GM21619 (cell line): ENCODE measurements at regions not wholly inside any gene's neighbourhood (a gene's known extent, or its start where the extent isn't known, plus 50 kb on each side); places are given as distances from the start of the nearest gene placed in this dataset.

ENCODE experiments used
- ATAC-seq: cut with Tn5 transposase; IDR thresholded peaks from one replicate; pipeline ENCODE4 v1.9.1; 2021; ENCODE audit not compliant: unreplicated experiment

DNA sequence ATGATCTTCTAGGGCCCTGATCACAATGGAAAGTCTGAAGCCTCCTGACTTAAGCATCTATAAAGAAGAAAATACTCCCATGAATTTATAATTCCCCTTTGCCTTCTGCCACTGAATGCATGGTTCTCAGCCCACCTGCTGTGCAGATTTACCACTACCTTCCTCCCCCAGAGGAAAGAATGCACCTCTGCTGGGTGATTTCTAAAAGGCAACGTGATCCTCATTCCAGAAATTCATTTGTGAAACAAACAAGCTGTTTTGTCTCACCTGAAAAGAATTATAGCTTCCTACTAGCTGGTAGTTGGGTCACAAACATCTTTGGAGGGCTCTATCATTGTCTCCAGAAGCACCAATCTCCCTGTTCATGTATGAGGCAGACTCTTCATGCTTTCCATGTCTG lies 320.2 kb downstream of the CDC14C start:
- no peak for ATAC-seq

- ATAC-seq = no peak
These were observed 320.7 kb downstream of the CDC14C start for GRCh38 chr7:49245062-49245461.

DNA sequence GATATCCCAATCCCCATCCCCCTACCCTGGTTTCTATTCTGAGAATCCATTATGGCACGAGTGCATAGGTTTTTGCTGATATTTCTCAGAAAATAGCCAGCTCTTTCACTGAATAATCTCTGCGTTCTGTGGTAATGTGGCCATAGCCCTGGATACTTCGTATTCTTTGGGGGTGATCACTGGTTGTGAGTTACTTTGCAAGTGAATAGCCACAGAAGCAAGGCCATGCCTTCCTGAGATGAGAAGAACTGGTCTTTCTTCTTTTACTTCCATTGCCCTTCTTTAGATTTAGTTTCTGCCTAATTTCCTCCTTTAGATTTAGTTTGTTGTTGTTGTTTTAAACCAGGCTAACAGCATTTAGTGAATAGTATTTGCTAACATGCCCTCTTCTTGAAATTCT lies 323.4 kb downstream of the CDC14C start:
- ATAC-seq = no peak

GRCh38 chr7:49255054-49255453 lies 330.7 kb downstream of the CDC14C start:
- no peak for ATAC-seq

DNA sequence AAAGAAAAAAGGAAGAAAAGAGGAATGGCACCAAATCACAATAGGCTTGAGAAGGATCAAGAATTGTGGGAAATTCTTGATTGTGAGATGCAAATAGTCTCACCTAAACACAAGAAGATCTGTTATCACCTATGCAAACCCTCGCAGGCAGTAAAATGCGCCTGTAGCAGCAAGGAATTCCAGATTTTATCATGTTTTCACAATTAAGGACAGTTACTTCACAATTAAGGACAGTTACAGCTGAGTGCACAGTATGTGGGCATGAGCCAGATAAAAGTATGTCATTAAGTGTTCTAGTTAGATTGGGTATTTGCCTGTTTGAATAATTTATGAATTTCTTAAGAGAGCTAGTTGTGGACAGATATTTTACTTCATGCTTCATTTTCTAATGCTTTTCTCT lies 336.2 kb downstream of the CDC14C start:
- no peak for ATAC-seq

DNA sequence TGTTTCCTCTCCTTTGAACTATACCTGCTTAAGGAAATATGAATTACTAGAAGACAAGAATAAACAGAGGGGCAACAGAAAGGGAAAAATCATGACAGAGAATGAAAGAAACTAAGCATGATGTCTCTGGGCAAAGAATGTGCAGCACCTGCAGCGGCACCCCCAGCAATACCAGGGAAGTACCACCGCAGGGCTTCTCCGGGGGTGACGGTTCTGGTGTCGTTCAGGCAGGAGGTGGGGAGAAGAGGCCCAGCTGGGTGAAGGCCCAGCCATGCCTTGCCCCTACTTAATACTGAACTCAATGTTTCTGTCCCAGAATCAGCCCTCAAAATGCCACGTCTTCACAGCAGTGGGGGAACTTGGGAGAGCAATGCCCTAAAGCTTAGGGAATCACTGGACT lies 337.6 kb downstream of the CDC14C start:
- ATAC-seq = no peak

DNA sequence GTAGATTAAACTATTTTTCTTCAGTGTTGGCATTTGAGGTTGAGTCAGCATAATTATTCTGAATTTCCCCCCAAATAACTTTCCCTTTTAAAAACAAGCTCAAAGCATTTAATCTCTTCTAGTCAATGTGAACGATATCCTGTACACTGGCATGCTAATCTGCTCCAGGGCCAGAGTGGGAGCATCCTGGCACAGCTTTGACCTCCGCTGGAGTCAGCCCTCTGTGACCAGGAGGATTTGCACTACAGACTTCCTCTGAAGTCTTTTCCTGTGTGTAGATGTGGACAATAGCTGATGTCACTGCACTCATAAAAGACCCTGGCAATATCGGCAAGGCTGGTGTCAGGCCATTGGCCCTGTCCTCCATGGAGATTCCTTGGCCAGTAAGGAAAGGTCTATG lies 340.2 kb downstream of the CDC14C start:
- ATAC-seq = no peak

DNA sequence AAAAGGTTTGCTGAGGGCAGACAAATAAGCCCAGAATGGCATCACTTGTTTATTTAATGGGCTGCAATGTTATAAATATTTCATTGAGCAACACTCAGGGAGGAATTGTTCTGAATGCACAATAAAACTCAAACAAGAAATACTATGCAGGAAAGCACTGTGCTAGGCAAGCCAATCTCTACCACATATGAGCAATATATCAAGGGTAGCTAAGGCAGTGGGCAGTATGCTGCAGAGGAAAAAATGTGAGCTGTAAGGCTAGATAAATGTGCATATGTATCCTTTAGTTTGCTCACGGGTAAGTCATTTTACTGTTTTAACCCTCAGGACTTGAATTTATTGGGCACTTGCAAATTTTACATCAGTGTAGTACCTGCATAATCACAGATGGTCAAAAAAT lies 349.6 kb downstream of the CDC14C start:
- ATAC-seq = no peak

GRCh38 chr7:49279891-49280290 lies 355.5 kb downstream of the CDC14C start:
- no peak for ATAC-seq

DNA sequence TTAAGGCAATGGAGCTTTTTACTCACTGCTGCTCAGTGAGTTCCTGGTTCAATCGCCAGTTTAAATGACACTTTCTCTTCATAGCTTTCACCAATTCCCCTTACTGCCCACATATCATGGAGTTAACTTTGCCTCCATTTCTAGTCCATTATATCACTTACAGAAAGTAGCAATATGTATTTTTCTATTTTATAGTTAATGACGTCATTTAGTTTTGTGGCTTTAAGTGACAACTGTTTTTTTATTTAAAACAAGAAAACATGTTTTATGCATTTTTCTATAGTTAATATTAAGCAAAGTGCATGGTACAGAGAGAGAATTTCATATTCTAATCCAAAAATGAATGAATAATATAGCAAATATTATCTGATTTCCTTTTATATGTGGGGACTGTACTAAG lies 363.3 kb downstream of the CDC14C start:
- no peak for ATAC-seq

DNA sequence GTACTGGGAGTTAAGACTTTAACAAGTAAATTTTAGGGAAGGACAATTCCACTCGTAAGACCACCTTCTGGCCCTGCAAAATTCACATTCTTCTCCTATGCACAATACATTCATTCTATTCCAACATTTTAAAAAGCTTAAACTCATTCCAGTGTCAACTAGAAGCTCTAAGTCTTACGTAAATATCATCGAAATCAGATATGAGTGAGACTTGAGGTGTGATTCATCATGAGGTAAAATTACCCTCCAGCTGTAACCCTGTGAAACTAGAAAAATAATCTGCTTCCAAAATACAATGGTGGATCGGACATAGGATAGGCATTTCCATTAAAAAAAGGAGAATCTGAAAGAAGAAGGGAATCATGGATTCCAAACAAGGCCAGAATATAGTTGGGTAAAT lies 370.3 kb downstream of the CDC14C start:
- no peak for ATAC-seq

DNA sequence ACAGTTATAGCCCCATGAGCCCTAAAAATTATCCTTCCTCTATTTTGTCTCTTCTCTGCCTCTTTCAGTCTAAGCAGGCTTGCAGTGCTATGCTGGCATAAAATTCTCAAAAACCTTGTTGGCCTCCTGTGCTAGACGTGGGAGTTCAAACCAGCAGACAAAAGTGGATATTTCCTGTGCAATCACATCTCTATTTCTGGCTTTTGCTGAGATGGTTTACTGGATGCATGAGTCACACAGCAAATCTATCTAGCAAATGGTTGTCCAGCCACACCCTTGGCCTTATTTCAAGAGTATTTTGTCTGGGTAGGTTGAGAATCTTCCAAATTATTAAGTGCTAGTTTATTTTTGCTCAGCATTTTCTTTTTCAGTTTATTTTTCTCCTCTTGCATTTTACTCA lies 370.8 kb downstream of the CDC14C start:
- no peak for ATAC-seq

- ATAC-seq = no peak
These were observed 373.6 kb downstream of the CDC14C start for GRCh38 chr7:49297958-49298357.

DNA sequence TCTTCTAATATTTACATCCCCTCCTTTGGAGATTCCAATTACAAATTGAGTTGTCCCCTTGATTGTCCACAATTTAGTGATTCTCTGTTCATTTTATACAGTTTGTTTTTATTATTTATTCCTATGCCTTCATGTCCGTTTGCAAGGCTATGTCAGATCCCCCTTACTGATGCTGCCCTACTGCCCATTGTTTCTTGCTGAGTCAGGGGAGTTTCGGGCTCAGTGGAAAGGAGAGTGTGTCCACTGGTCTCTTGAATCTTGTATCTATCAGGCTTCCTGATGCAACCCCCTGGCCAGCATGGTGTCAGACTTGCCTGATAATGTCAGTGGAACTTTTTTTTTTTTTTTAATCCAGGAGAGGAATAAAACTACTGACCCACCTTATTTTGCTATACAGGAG lies 384.4 kb downstream of the CDC14C start:
- ATAC-seq = no peak

GRCh38 chr7:49320083-49320482 lies 395.7 kb downstream of the CDC14C start:
- no peak for ATAC-seq

GRCh38 chr7:49321843-49322242 lies 397.5 kb downstream of the CDC14C start:
- ATAC-seq = no peak

GRCh38 chr7:49322476-49322875 lies 398.1 kb downstream of the CDC14C start:
- ATAC-seq = no peak

DNA sequence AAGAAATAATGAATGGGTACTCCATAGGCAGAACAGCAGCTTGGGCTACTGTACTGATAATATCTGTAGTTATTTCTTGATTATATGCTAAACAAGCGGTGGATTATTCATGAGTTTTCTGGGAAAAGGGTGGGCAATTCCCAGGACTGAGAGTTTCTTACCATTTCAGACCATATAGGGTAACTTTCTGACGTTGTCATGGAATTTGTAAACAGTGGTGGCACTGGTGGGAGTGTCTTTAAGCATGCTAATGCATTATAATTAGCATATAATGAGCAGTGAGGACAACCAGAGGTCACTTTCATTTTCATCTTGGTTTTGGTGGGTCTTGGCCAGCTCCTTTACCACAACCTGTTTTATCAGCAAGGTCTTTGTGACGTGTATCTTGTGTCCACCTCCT lies 399.7 kb downstream of the CDC14C start:
- ATAC-seq = no peak

DNA sequence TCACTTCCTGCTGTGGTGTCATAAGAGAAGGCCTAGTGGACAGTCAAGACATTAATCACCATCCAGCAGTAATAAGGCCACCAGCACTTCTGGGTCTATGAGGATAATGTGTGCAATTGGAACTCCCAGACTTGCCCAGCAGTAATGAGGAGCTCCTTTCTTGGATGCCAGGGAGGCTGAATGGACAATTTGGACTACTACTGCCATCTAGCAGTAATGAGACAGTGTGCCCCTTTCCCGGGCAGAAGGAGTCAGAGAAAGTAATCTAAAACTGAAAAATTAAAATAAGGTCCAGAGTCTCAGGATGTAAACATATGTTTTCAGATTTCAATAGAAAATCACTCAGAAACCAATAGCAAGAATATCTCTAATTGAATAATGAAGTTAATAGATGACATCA lies 400.4 kb downstream of the CDC14C start:
- ATAC-seq = no peak

- ATAC-seq = no peak
These were observed 401.2 kb downstream of the CDC14C start for GRCh38 chr7:49325571-49325970.

- ATAC-seq = no peak
These were observed 402.8 kb downstream of the CDC14C start for GRCh38 chr7:49327155-49327554.

GRCh38 chr7:49333180-49333881 lies 409.0 kb downstream of the CDC14C start:
- no peak for ATAC-seq

DNA sequence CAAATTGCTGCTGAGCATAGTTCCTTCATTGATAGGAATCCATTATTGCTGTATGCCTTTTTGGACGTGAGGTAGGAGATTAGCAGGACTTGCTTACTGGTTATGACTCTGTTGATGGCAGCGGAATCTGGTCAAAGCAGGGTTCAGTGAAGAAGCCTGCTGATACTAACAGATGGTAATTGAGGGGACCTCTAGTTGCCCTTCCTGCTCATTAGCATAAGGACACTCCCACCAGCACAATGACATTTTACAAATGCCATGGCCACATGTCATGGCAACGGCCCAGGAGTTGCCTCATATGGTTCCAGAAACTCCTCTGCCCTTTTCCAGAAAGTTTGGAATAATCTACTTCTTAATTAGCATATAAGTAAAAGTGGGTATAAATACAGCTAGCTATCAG lies 417.5 kb downstream of the CDC14C start:
- no peak for ATAC-seq
